IMR-90 (cell line): ENCODE measurements at regions not wholly inside any gene's neighbourhood (a gene's known extent, or its start where the extent isn't known, plus 50 kb on each side); places are given as distances from the start of the nearest gene placed in this dataset.

Experiments used
- ATAC-seq: fragments of 200-7000 bp; cut with Tn5 transposase; 2 replicates; pipeline ENCODE4 v1.9.1; 2020; ENCODE audit warnings: low read depth, mild to moderate bottlenecking, moderate library complexity
- BruUV-seq: library from RNA; stranded (reverse); fragments of 400-500 nt; replicated peaks from 2 replicates; lab custom pipeline; 2021; lab: Mats Ljungman, UMichigan
- CTCF ChIA-PET: fragments of 300-600 bp; formaldehyde crosslinking; extraction: SDS; loops from one replicate; lab custom pipeline; 2021; ENCODE audit warnings: antibody characterized with exemption; lab: Yijun Ruan, JAX
- POLR2A ChIA-PET: fragments of 300-600 bp; sonication (Branson Sonifier 250); formaldehyde crosslinking; loops from one replicate; lab custom pipeline; 2022; ENCODE audit warnings: antibody characterized with exemption; ENCODE audit not compliant: unreplicated experiment; lab: Charles Lee
- DNase-seq: peaks from one replicate; pipeline ENCODE4 v3.0.0; 2013
- H2AFZ ChIP-seq: replicated peaks from 2 replicates; pipeline ENCODE3; 2013; ENCODE audit warnings: low read length, mild to moderate bottlenecking; ENCODE audit not compliant: poor library complexity
- H2AK5ac ChIP-seq: 2 replicates; pipeline ENCODE4 v1.6.1; 2013; ENCODE audit warnings: low read depth, low read length, inconsistent platforms
- H2AK9ac ChIP-seq: replicated peaks from 2 replicates; pipeline ENCODE3; 2013; ENCODE audit warnings: mild to moderate bottlenecking, low read depth, low read length, moderate library complexity; ENCODE audit not compliant: poor library complexity
- H2BK120ac ChIP-seq: 2 replicates; pipeline ENCODE4 v1.6.1; 2013; ENCODE audit warnings: low read depth, low read length, inconsistent platforms
- H2BK15ac ChIP-seq: 3 replicates; pipeline ENCODE4 v1.6.1; 2013; ENCODE audit warnings: low read depth, low read length, inconsistent platforms
- H2BK20ac ChIP-seq: 2 replicates; pipeline ENCODE4 v1.6.1; 2013; ENCODE audit warnings: low read depth, mild to moderate bottlenecking, inconsistent platforms, low read length, moderate library complexity
- H2BK5ac ChIP-seq: 2 replicates; pipeline ENCODE4 v1.6.1; 2013; ENCODE audit warnings: mild to moderate bottlenecking, low read depth, low read length, inconsistent platforms; ENCODE audit not compliant: poor library complexity, severe bottlenecking
- H3K14ac ChIP-seq: replicated peaks from 2 replicates; pipeline ENCODE4 v1.6.1; 2013; ENCODE audit warnings: low read depth, low read length, inconsistent platforms
- H3K18ac ChIP-seq: 2 replicates; pipeline ENCODE4 v1.6.1; 2013; ENCODE audit warnings: low read depth, low read length, control low read depth
- H3K23ac ChIP-seq: 2 replicates; pipeline ENCODE4 v1.6.1; 2013; ENCODE audit warnings: low read depth, low read length, inconsistent platforms
- H3K27ac ChIP-seq: 2 replicates; pipeline ENCODE4 v1.5.1; 2013; ENCODE audit warnings: mild to moderate bottlenecking, control low read depth, low read length; ENCODE audit not compliant: insufficient read depth
- H3K27me3 ChIP-seq: 2 replicates; pipeline ENCODE4 v1.6.1; 2013; ENCODE audit warnings: low read length; ENCODE audit not compliant: control insufficient read depth, insufficient read depth
- H3K36me3 ChIP-seq: 2 replicates; pipeline ENCODE4 v1.6.1; 2013; ENCODE audit warnings: low read length, mixed read lengths; ENCODE audit not compliant: control insufficient read depth, insufficient read depth
- H3K4ac ChIP-seq: 2 replicates; pipeline ENCODE4 v1.6.1; 2013; ENCODE audit warnings: low read depth, low read length, inconsistent platforms
- H3K4me1 ChIP-seq: 2 replicates; pipeline ENCODE4 v1.6.1; 2013; ENCODE audit warnings: low read length, mixed read lengths; ENCODE audit not compliant: control insufficient read depth, insufficient read depth
- H3K4me2 ChIP-seq: 2 replicates; pipeline ENCODE4 v1.6.1; 2013; ENCODE audit warnings: low read depth, mild to moderate bottlenecking, control low read depth, low read length, moderate library complexity
- H3K4me3 ChIP-seq: 2 replicates; pipeline ENCODE4 v1.5.1; 2013; ENCODE audit warnings: low read depth, mild to moderate bottlenecking, control low read depth, low read length, moderate library complexity; ENCODE audit not compliant: insufficient read depth
- H3K56ac ChIP-seq: 2 replicates; pipeline ENCODE4 v1.6.1; 2013; ENCODE audit warnings: low read length, inconsistent platforms; ENCODE audit not compliant: insufficient read depth; ENCODE audit errors: extremely low read depth
- H3K79me1 ChIP-seq, 2 experiments: 2 replicates each; pipeline ENCODE4 v1.6.1; 2013; ENCODE audit warnings: low read length in 2 of 2, inconsistent platforms in 1 of 2, low read depth in 1 of 2
- H3K9ac ChIP-seq: 2 replicates; pipeline ENCODE4 v1.6.1; 2013; ENCODE audit warnings: low read depth, low read length, control low read depth
- H3K9me1 ChIP-seq: 2 replicates; pipeline ENCODE4 v1.6.1; 2013; ENCODE audit warnings: low read length, inconsistent platforms; ENCODE audit not compliant: insufficient read depth
- H3K9me3 ChIP-seq: 2 replicates; pipeline ENCODE4 v1.6.1; 2013; ENCODE audit warnings: low read length; ENCODE audit not compliant: control insufficient read depth, insufficient read depth
- H4K20me1 ChIP-seq: 2 replicates; pipeline ENCODE4 v1.6.1; 2013; ENCODE audit warnings: low read length, inconsistent platforms; ENCODE audit not compliant: insufficient read depth
- H4K5ac ChIP-seq: 2 replicates; pipeline ENCODE4 v1.6.1; 2013; ENCODE audit warnings: mild to moderate bottlenecking, low read depth, low read length, control low read depth
- H4K8ac ChIP-seq, 2 experiments: 2 replicates each; pipeline ENCODE4 v1.6.1; 2013; ENCODE audit warnings: low read depth in 2 of 2, low read length in 2 of 2, control low read depth in 1 of 2, inconsistent platforms in 1 of 2
- H4K91ac ChIP-seq: 2 replicates; pipeline ENCODE4 v1.6.1; 2013; ENCODE audit warnings: low read depth, low read length, inconsistent platforms; ENCODE audit not compliant: insufficient read depth
- CHD1 ChIP-seq: IDR thresholded peaks from 2 replicates; pipeline ENCODE4 v1.6.1; 2012; ENCODE audit warnings: low read depth, low read length, improper control_type of control experiment
- CTCF ChIP-seq: conservative IDR thresholded peaks from 2 replicates; pipeline ENCODE4 v1.5.1; 2012; ENCODE audit warnings: mild to moderate bottlenecking, low read depth, low read length, improper control_type of control experiment
- ELK1 ChIP-seq: fragments of 150-350 bp; IDR thresholded peaks from 2 replicates; pipeline ENCODE4 v1.6.1; 2016; ENCODE audit warnings: low read depth, mild to moderate bottlenecking, low read length, moderate library complexity, borderline replicate concordance
- FOS ChIP-seq: fragments of 150-350 bp; IDR thresholded peaks from 2 replicates; pipeline ENCODE4 v1.6.1; 2016; ENCODE audit warnings: low read depth, low read length
- MXI1 ChIP-seq: IDR thresholded peaks from 2 replicates; pipeline ENCODE4 v1.6.1; 2012; ENCODE audit warnings: low read depth, mild to moderate bottlenecking, low read length, moderate library complexity, borderline replicate concordance
- NFE2L2 ChIP-seq: fragments of 150-350 bp; IDR thresholded peaks from 2 replicates; pipeline ENCODE4 v1.6.1; 2016; ENCODE audit warnings: low read depth, mild to moderate bottlenecking, low read length
- USF2 ChIP-seq: fragments of 150-350 bp; IDR thresholded peaks from 2 replicates; pipeline ENCODE4 v1.6.1; 2017; ENCODE audit warnings: mild to moderate bottlenecking, antibody characterized with exemption, low read length, low read depth
- WGBS, 2 experiments: methylation state at CpG; one replicate each; pipeline versions ENCODE4 v1.1.5 to v1.1.7; 2013; ENCODE audit warnings: missing lambda C conversion rate in 2 of 2; ENCODE audit not compliant: insufficient read length in 1 of 2; ENCODE audit errors: extremely low coverage in 2 of 2; 5-methylcytosine and 5-hydroxymethylcytosine counted together
- dilution Hi-C: fragments of 300-500 bp; cut with HindIII; formaldehyde crosslinking; loops from one replicate; pipeline ENCODE4 v1.14.3; 2018; ENCODE audit warnings: low sequenced_read_pairs; ENCODE audit not compliant: unreplicated experiment
- in situ Hi-C: fragments of 300-500 bp; cut with MboI; formaldehyde crosslinking; loops from 3 replicates; pipeline ENCODE4 v1.14.3; 2019; ENCODE audit warnings: low sequenced_read_pairs, inconsistent platforms, mixed read lengths
- intact Hi-C: fragments of 100-400 bp; cut with micrococcal nuclease; formaldehyde crosslinking; loops from 2 replicates; pipeline ENCODE4 v1.10.0; 2022

DNA sequence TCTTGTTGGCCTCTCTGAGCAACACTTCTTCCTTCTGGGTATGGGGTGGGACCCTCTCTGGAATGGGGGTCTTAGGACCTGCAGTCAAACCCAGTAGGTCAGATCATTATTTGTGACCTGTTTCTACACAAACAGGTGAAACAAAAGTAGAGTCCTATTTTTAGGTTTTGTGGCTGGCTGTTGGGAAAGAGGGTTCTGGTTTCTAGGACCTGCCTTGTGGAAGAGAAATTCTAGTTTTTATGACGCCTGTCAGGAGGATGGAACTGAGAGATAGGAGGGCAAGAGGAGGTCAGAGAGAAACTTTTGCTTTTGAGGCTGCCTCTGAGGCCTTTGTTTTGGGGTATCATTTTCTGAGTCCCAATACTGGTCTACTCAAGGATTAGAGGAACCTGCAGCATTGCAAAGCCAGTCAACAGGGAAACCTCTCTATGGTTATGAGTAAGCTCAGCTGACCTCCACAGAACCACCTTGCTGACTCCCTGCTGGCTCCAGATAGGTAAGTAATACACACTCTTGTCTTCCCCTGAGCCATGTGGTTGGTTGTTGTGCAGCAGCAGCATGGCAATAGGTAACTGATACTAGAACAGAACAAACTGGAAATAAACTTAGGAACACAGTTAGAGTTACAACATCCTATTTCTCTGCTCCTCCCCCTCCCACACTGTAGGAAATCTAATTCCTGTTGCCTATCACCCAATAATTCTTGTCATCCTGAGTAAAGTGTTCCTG, 114.7 kb upstream of the VCX3B start:
- dilution Hi-C loops (no loop called here), in situ Hi-C loops (loop anchor here (25.0 kb wide), 1 partner anchor 112 kb away; the partner anchor contains the start of gene VCX3B), intact Hi-C loops (no loop called here)
- no peak overlapping the region for H2AK9ac ChIP-seq
- no peak overlapping the region for H4K91ac ChIP-seq
- POLR2A ChIA-PET, result no interaction called here
- DNase-seq (no peak), ATAC-seq (no peak)
- H3K4ac ChIP-seq, result no peak overlapping the region
- H2AK5ac ChIP-seq, result no peak overlapping the region
- no peaks in the 10 kb centered on the region for H3K27me3 ChIP-seq
- H3K56ac ChIP-seq, result no peak overlapping the region
- H3K79me1 ChIP-seq, result no peaks in the 10 kb centered on the region
- TF ChIP-seq USF2 (no peak), ELK1 (no peak), MXI1 (no peak), FOS (no peak), CHD1 (no peak), CTCF (no peak), NFE2L2 (no peak)
- no peaks in the 10 kb centered on the region for H3K36me3 ChIP-seq
- no peak overlapping the region for H2BK120ac ChIP-seq
- H4K8ac ChIP-seq, result no peak overlapping the region
- H3K9me3 ChIP-seq, result peaks cover 19% of the 10 kb centered on the region
- no peak overlapping the region for H2BK5ac ChIP-seq
- H2BK15ac ChIP-seq, result no peak overlapping the region
- H2BK20ac ChIP-seq, result no peak overlapping the region
- no peak overlapping the region for H3K18ac ChIP-seq
- no peaks in the 10 kb centered on the region for H4K20me1 ChIP-seq
- H3K9me1 ChIP-seq, result no peaks in the 10 kb centered on the region
- CTCF ChIA-PET, result no interaction called here
- no CpG with 5 or more reads among the region's 1 CpG for WGBS, 2 experiments
- no peak overlapping the region for H3K4me2 ChIP-seq
- no peak overlapping the region for H2AFZ ChIP-seq
- no peak overlapping the region for H4K5ac ChIP-seq
- H3K4me1 ChIP-seq, result no peaks in the 10 kb centered on the region
- no TSS peak for BruUV-seq
- H3K4me3 ChIP-seq, result no peak overlapping the region
- no peak overlapping the region for H3K14ac ChIP-seq
- no peak overlapping the region for H3K9ac ChIP-seq
- H3K27ac ChIP-seq, result no peak overlapping the region
- H3K23ac ChIP-seq, result no peak overlapping the region
